ENCODE measurements at regions not wholly inside any gene's neighbourhood (a gene's known extent, or its start where the extent isn't known, plus 50 kb on each side); places are given as distances from the start of the nearest gene placed in this dataset.
A peak's percentile ranks its signal among the peaks of the same experiment; 100 is the strongest.

GRCh38 chrX:96311366-96311765 is 373.3 kb upstream of the DIAPH2 start:
- DNase-seq (ENCODE audit: low spot score), result no peak

- DNase-seq (ENCODE audit: low spot score), result peak; percentile 93
Observed at GRCh38 chrX:96314985-96315384, 369.7 kb upstream of the DIAPH2 start.

GRCh38 chrX:96361844-96362243 is 322.8 kb upstream of the DIAPH2 start:
- no peak for DNase-seq (ENCODE audit: low spot score)

GRCh38 chrX:96372313-96373046 is 312.2 kb upstream of the DIAPH2 start:
- peak; percentile 61 for DNase-seq (ENCODE audit: low spot score)

- DNase-seq (ENCODE audit: low spot score), result no peak
Observed at GRCh38 chrX:96373047-96373355, 311.6 kb upstream of the DIAPH2 start.

- DNase-seq (ENCODE audit: low spot score), result no peak
Observed at GRCh38 chrX:96376266-96376665, 308.4 kb upstream of the DIAPH2 start.

- no peak for DNase-seq (ENCODE audit: low spot score)
Observed at GRCh38 chrX:96379951-96380350, 304.7 kb upstream of the DIAPH2 start.

- no peak for DNase-seq (ENCODE audit: low spot score)
Observed at GRCh38 chrX:96382018-96382417, 302.6 kb upstream of the DIAPH2 start.

- DNase-seq (ENCODE audit: low spot score), result no peak
Observed at GRCh38 chrX:96383428-96383827, 301.2 kb upstream of the DIAPH2 start.

GRCh38 chrX:96386325-96386724 is 298.3 kb upstream of the DIAPH2 start:
- DNase-seq (ENCODE audit: low spot score), result no peak

- no peak for DNase-seq (ENCODE audit: low spot score)
Observed at GRCh38 chrX:96386981-96387380, 297.7 kb upstream of the DIAPH2 start.

- no peak for DNase-seq (ENCODE audit: low spot score)
Observed at GRCh38 chrX:96387801-96388200, 296.8 kb upstream of the DIAPH2 start.

- no peak for DNase-seq (ENCODE audit: low spot score)
Observed at GRCh38 chrX:96389281-96390047, 295.2 kb upstream of the DIAPH2 start.

GRCh38 chrX:96394598-96394997 is 290.0 kb upstream of the DIAPH2 start:
- DNase-seq (ENCODE audit: low spot score), result no peak

GRCh38 chrX:96403446-96403845 is 281.2 kb upstream of the DIAPH2 start:
- no peak for DNase-seq (ENCODE audit: low spot score)

GRCh38 chrX:96405842-96406241 is 278.8 kb upstream of the DIAPH2 start:
- DNase-seq (ENCODE audit: low spot score), result no peak

GRCh38 chrX:96407072-96407471 is 277.6 kb upstream of the DIAPH2 start:
- no peak for DNase-seq (ENCODE audit: low spot score)

- DNase-seq (ENCODE audit: low spot score), result no peak
Observed at GRCh38 chrX:96407501-96407900, 277.1 kb upstream of the DIAPH2 start.

GRCh38 chrX:96407981-96408380 is 276.7 kb upstream of the DIAPH2 start:
- DNase-seq (ENCODE audit: low spot score), result no peak

GRCh38 chrX:96410927-96411326 is 273.7 kb upstream of the DIAPH2 start:
- DNase-seq (ENCODE audit: low spot score), result no peak

- DNase-seq (ENCODE audit: low spot score), result no peak
Observed at GRCh38 chrX:96417695-96418094, 266.9 kb upstream of the DIAPH2 start.

- DNase-seq (ENCODE audit: low spot score), result no peak
Observed at GRCh38 chrX:96424007-96424406, 260.6 kb upstream of the DIAPH2 start.

- DNase-seq (ENCODE audit: low spot score), result no peak
Observed at GRCh38 chrX:96425200-96425599, 259.4 kb upstream of the DIAPH2 start.

All from RKO (cell line).